HG03045 (cell line): ENCODE measurements at regions not wholly inside any gene's neighbourhood (a gene's known extent, or its start where the extent isn't known, plus 50 kb on each side); places are given as distances from the start of the nearest gene placed in this dataset.
"Not testable (repeated sequence)": the region's sequence is repeated elsewhere in the genome, so short reads cannot be mapped to it uniquely, and the experiment has no call there.

ENCODE experiments used
- ATAC-seq: cut with Tn5 transposase; IDR thresholded peaks from one replicate; pipeline ENCODE4 v1.9.1; 2021; ENCODE audit warnings: mild to moderate bottlenecking, moderate library complexity; ENCODE audit not compliant: unreplicated experiment

DNA sequence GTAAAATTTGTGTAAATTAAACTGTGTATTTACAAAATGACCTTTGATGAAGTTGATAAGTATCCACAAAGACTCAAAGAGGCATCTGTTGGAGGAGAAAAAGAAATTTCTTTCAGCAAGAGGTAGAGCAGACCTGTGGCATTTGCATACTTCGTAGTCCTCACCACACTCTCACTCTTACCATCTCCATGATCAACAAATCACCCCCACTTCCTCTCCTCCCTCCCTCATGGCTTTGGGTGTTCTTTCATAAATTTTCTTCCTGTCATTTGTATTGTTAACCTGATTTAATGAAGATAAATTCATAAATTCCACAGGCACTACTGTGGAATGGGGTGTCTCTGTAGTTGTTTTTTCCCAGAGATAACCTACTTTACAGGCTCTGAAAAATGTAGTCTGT is 366.5 kb downstream of the ZNF674 start:
- no peak for ATAC-seq

DNA sequence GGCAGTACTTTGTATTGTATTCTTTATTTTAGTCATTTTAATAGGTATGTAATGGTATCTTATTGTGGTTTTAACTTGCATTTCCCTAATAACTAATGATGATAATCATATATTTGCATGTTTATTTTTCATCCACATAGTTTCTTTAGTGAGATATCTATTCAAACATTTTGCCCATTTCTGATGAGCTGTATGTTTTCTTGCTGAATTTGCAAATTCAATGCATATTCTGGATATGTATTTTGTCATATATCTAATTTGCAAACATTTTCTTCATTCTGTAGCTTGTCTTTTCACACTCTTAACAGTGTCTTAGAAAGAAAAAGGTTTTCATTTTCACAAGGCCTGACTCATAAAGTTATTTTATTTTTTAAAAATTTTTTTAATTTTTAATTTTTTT is 372.1 kb downstream of the ZNF674 start:
- no peak for ATAC-seq

DNA sequence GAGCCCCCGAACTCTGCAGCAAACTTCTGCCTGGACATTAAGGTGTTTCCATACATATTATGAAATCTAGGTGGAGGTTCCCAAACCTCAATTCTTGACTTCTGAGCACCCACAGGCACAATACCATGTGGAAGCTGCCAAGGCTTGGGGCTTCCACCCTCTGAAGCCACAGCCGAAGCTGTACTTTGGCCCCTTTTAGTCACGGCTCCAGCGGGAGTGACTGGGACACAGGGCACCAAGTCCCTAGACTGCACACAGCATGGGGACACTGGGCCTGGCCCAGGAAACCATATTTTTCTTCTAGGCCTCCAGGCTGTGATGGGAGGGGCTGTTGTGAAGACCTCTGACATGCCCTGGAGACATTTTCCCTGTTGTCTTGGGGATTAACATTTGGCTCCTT is 373.8 kb downstream of the ZNF674 start:
- not testable (repeated sequence) for ATAC-seq

DNA sequence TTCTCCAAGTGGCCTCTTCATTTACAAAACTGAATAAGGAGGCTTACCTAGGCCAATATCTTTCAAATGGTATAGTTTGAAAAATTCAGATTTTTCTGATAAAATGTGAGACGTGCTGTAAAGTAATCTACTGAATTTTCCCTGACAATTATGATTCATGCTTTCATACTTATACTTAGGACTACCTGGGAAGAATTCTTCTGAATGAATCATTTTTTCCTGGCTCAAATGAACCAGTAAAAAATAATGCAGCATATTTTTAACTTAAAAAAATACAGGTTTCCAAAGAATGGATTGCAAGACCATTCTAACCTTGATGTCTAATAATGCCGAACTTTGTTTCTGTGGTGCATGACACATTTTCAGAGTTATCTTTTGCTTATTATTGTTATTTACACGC is 375.4 kb downstream of the ZNF674 start:
- ATAC-seq: no peak

DNA sequence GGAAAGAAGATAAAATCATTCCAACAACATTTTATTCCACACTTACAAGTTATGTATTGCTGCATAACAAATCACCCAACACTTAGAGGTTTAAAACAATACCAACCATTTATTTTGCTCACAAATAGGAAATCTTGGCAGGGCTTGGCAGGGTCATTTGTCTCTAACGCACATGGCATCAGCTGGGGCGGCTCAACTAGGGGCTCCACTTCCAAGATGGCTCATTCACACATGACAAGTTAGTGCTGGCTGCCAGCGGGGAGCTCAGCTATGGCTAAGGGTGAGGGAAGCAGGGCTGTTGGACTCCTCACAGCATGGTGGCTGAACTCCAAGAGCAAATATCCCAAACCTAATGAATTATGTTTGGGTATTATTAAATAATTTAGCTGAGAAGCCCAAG is 377.0 kb downstream of the ZNF674 start:
- no peak for ATAC-seq

DNA sequence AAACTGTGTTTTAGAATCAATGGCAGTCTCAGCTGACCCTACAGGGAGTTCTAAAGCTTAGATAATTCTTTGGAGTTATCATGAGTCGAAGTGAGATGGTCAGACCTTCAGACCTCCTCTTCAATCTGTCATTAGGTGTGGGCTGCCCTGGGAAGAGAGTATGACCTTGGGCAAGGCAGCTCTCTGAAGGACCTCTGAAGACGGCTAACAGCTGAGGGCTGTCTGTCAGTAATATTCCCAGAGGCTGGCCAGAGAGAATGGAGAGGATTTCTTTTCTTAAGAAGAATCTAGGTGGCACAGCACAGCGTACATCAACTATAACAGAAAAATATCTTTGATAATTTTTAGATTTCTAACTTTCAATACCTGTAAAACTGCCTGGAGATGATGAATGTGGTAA is 379.4 kb downstream of the ZNF674 start:
- no peak for ATAC-seq

DNA sequence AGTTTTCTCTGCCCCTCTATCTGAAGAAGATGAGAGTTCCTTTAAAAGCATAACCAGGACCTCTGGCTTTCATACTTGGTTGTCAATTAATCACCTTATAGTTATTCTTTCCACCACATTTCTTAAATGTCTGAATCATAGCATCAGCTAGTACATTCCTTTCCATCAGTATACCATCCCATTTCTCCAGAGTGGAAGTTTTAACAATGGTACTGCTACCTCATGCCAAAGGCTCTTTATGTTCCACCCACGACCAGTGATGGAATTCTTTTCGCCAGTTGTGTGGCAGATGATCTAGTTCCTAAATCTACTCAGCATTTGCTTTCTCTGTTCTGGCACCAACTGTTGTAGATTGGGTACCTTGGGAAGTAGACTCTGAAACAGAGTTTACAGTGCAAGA is 379.8 kb downstream of the ZNF674 start:
- ATAC-seq: no peak

DNA sequence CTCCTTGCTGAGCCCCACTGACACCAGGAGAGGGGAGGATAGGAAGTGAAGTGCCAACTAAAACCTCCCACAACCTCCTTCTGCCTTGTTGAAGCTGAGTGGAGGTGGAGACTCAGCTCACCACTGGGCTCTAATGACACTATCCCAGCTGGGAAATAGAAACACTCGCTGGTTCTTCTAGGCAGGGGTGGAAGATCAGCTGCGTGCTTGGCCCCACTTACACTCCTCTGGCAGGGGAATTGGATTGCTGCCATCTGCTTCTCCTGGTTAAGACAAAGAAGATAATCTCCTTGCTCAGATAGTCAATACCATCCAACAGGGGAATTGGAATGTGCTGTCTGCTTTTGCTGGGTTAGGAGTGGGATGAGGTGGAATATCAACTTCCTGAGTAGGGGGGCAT is 392.5 kb downstream of the ZNF674 start:
- no peak for ATAC-seq

DNA sequence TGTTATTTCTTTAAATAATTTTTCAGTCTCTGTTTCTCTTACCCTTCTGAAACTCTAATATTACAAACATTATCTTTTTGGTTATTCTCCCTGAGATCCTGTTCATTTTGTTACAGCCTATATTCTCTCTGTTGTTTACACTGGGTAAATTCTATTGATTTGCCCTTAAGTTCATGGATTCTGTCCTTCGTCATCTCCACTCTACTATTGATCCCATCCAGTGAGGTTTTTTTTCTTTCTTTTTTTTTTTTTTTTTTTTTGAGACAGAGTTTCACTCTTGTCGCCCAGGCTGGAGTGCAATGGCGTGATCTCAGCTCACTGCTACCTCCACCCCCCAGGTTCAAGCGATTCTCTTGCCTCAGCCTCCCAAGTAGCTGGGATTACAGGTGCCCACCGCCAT is 393.9 kb downstream of the ZNF674 start:
- not testable (repeated sequence) for ATAC-seq

DNA sequence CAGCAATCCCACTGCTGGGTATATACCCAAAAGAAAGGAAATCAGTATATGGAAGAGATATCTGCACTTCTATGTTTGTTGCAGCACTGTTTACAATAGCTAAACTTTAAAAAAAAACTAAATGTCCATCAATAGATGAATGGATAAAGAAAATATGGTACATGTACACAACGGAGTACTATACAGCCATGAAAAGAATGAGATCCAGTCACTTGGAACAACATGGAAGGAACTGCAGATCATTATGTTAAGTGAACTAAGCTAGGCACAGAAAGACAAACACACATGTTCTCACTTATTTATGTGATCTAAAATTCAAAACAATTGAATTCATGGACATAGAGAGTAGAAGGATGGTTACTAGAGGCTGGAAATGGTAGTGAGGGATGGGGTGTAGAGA is 400.7 kb downstream of the ZNF674 start:
- no peak for ATAC-seq

DNA sequence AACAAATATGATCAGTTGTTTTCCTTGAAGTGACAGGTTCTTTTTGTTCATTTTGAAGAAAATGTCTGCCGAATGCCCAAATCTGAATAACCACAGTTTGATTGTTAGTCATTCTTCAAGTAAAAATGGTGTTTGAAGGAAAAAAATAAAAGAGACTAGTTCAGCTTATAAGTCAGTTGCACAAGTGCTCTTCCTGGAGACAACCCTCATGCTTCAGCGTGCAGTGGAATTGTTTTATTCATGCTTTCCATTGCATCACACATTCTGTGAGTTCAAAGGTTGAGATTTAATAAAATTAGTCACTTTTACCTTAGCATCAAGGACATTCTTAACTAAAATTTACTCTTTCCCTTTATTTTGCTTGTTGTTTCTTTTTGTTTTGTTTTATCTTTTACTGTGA is 404.9 kb downstream of the ZNF674 start:
- ATAC-seq: no peak

DNA sequence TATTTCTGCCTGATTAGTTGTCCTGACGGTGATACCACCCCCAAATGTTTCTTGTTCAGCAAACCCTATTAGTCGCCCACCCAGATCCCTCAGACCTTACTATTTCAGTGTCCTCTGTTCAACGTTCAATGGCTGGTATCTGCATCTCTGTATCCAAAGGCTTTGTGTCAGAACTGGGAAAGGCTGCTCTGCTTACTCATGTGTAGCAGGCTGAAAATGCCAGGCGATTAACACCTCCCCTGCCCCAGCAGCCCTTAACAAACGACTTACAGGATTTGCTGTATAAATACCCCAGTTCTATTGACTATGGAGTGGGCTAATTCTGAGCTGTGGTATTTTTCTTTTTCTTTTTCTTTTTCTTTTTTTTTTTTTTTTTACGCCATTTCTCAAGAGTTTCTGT is 415.0 kb downstream of the ZNF674 start:
- no peak for ATAC-seq

DNA sequence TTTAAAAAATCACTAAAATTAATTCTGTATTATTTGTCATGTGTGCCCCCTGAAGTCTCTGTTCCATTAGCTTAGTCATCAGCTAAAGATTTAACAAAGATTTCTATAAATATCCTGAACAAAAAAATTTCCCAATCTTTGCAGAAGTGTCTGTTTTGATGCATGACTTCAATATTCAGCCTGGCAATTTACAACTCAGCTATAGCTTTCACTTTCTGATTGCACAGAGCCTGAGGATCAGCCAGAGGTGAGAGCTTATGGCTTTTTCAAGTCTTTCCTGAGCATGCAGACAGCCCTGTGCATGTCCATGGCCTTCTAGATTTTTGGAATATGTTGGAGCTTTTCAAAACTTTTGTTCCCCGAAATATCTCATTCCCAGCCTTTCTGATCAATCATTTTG is 420.1 kb downstream of the ZNF674 start:
- ATAC-seq: no peak

DNA sequence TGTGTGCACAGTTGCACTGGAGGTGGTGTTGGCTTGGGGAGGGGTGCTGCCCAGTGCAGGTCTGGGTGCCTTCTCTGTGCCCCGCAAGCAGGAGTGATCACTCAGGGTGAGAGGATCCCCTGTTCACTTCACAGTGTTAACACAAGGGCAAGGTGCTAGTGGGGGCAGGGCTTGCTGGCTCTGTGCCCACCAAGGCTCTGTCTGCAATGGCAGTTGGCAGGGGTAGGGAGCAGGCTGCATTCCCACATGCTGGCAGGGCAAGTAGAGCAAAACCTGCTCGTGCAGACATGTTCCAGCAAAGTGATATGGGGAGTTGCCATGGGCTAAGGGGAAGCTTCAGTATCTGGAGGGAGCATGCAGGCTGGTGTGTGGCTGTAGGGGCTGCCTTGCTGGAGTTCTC is 428.0 kb downstream of the ZNF674 start:
- no peak for ATAC-seq

DNA sequence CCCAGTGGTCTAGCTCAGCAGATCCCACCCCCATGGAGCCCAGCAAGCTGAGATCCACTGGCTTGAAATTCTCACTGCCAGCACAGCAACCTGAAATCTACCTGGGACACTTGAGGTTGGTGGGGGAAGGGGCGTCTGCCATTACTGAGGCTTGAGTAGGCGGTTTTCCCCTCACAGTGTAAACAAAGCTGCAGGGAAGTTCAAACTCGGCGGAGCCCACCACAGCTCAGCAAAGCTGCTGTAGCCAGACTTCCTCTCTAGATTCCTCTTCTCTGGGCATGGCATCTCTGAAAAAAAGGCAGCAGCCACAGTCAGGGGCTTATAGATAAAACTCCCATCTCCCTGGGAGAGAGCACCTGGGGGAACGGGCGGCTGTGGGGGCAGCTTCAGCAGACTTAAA is 457.9 kb downstream of the ZNF674 start:
- not testable (repeated sequence) for ATAC-seq

DNA sequence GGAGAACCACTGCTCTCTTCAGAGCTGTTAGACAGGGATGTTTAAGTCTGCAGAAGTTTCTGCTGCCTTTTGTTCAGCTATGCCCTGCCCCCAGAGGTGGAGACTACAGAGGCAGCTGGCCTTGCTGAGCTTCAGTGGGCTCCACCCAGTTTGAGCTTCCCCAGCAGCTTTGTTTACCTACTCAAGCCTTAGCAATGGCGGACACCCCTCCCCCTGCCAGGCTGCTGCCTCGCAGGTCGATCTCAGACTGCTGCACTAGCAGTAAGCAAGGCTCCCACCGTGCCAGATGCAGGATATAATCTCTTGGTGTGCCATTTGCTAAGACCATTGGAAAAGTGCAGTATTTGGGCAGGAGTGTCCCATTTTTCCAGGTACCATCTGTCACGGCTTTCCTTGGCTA is 465.1 kb downstream of the ZNF674 start:
- ATAC-seq: not testable (repeated sequence)

DNA sequence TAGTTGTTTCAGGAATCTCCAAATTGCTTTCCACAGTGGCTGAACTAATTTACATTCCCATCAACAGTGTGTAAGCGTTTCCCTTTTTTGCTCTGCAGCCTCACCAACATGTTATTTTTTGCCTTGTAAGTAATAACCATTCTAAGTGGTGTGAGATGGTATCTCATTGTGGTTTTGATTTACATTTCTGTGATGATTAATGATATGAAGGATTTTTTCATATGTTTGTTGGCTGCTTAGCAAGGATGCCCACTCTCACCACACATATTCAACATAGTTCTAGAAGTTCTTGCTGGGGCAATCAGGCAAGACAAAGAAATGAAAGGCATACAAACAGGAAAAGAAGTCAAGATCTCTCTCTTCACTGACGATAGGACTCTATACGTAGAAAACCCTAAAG is 472.4 kb downstream of the ZNF674 start:
- no peak for ATAC-seq

DNA sequence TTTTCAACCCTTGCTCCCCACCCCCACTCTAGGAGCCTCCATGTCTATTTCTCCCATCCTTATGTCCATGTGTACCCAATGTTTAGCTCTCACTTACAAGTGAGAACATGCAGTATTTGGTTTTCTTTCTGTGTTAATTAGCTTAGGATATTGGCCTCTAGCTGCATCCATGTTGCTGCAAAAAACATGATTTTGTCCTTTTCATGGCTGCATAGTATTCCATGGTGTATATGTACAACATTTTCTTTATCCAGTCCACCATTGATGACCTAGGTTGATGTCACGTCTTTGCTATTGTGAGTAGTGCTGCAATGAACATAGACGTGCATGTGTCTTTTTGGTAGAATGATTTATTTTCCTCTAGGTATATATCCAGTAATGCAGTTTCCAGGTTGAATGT is 472.8 kb downstream of the ZNF674 start:
- ATAC-seq: no peak

DNA sequence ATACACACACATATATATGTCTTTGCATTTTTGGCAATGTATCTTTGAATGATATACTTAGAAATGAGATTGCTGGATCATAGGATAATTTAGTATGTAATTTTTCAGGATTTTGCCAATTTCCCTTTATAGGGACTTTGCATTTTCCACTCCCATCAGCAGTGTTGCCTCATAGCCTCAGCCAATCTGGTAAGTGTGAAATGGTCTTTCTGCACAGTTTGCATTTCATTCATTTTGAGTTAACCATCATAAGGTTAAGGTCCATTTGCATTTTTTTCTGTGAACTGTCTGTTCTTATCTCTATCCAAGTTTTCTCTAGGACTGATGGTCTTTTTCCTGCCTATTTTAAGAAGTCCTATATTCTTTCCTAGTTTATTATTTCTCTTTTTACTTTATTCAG is 474.8 kb downstream of the ZNF674 start:
- no peak for ATAC-seq

DNA sequence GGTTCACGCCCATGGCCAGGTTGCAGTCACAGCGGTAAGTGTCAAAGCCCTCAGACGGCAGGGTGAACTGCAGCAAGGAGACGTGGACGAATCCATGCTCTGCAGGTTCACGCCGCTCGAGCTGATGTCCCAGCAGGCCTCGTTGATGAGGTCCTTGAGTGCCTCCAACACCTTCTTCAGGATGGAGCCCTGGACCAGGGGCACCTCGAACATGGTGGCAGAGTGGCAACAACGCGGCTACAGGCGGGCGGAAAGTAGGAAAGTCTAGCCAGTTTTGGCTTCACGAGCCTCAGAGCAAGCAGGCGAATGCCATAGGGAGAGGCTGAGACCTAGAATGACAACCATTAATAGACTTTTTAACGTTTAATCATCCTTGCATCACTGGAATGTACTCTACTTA is 485.9 kb downstream of the ZNF674 start:
- ATAC-seq: no peak

DNA sequence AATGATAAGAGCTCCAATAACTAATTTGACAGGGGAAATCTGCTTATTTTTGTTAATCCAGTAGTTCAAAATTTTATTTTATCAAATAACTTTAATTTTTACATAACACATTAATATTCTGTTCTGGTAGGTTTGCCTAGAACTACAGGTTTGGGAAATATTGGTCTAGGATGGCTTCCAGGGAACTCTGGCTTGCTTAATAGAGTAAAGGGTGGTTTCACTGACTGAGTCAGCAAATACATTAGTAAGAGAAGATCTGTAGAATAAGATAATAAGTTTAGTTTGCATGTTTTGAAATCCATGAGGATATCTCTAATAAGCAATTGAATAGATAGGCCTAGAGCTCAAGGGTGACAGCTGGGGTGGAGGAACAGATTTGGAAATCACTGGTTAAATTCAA is 500.7 kb downstream of the ZNF674 start:
- ATAC-seq: no peak

DNA sequence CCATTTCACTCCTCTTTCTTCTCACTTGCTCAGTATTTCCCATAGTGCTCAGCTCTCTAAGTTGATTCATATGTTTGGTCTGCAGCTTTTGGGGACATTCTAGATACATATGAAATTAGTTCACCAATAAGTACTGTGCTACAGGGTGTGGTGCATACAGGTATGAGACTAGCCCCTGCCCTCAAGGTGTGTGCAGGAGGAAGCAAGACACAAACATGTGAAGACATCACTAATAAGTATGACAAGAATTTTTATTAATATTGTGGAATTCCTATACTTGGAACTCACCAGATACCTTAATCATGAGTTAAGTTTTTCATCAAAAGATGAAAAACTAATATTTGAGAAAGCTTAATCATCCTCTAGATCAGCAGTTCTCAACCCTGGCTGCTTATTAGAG is 505.2 kb downstream of the ZNF674 start:
- no peak for ATAC-seq

DNA sequence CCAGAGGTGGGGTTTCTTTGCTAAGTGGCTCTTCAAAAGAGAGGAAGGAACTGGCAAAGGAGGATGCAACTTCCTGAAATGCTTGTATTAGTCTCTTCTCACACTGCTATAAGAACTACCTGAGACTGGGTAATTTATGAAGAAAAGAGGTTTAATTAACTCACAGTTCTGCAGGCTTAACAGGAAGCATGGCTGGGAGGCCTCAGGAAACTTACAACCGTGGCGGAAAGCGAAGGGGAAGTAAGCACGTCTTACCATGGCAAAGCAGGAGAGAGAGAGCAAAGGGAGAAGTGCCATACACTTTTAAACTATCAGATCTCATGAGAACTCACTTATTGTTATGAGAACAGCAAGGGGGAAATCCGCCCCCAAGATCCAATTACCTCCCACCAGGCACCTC is 505.7 kb downstream of the ZNF674 start:
- ATAC-seq: no peak

DNA sequence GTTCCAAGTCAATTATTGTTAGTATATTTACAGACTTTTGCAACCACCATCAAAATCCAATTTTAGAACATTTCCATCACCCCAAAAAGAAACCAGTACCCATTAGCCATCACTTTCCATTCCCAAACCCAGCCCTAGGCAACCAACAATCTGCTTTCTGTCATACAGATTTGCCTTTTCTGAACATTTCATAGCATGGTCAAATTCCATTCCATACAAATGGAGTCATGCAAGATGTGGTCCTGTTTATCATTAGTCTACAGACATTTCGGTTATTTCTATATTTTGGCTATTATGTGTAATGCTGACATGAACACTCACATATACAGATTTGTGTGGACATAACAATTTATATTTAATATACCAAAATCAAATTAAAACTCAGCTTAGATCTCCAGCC is 508.7 kb downstream of the ZNF674 start:
- no peak for ATAC-seq
